ENCODE measurements at regions not wholly inside any gene's neighbourhood (a gene's known extent, or its start where the extent isn't known, plus 50 kb on each side); places are given as distances from the start of the nearest gene placed in this dataset.

- H3K4me3 ChIP-seq, result no peak overlapping the region
- no peaks in the 10 kb centered on the region for H3K27me3 ChIP-seq (replicated peaks; ENCODE audit: insufficient read depth)
- H3K36me3 ChIP-seq, result no peaks in the 10 kb centered on the region
- H3K4me1 ChIP-seq (replicated peaks), result no peaks in the 10 kb centered on the region
- TF ChIP-seq CTCF (IDR thresholded peaks at IDR 0.05), result no peak
- TF ChIP-seq POLR2A (IDR thresholded peaks at IDR 0.05), result no peak
- no peak for TF ChIP-seq POLR2AphosphoS5 (IDR thresholded peaks at IDR 0.05)
- no peak overlapping the region for H3K27ac ChIP-seq
- no peak for DNase-seq (ENCODE audit: low spot score)
- WGBS, result 36% methylated on average over 7 of the region's 7 CpGs
- intact Hi-C loops (cut with DNase I), result no loop called here
- no peaks in the 10 kb centered on the region for H3K9me3 ChIP-seq
Measured at GRCh38 chr1:239025997-239026694, 360.2 kb upstream of the CHRM3 start.

- intact Hi-C loops (cut with DNase I), result no loop called here
- no peaks in the 10 kb centered on the region for H3K27me3 ChIP-seq (replicated peaks; ENCODE audit: insufficient read depth)
- TF ChIP-seq POLR2A (IDR thresholded peaks at IDR 0.05) (no peak), POLR2AphosphoS5 (IDR thresholded peaks at IDR 0.05) (no peak), CTCF (IDR thresholded peaks at IDR 0.05) (no peak)
- H3K36me3 ChIP-seq, result no peaks in the 10 kb centered on the region
- 93% methylated on average over 7 of the region's 7 CpGs for WGBS
- no peaks in the 10 kb centered on the region for H3K9me3 ChIP-seq
- no peaks in the 10 kb centered on the region for H3K4me1 ChIP-seq (replicated peaks)
- DNase-seq (ENCODE audit: low spot score), result no peak
- H3K27ac ChIP-seq, result no peak overlapping the region
- H3K4me3 ChIP-seq, result no peak overlapping the region
Measured at GRCh38 chr1:239025223-239025622, 361.1 kb upstream of the CHRM3 start.

GRCh38 chr1:239023732-239024360 lies 362.5 kb upstream of the CHRM3 start:
- 61% methylated on average over 4 of the region's 4 CpGs for WGBS

GRCh38 chr1:239016337-239016736 lies 370.0 kb upstream of the CHRM3 start:
- Histone ChIP-seq H3K4me3 (no peak overlapping the region), H3K4me1 (replicated peaks) (no peaks in the 10 kb centered on the region), H3K27ac (no peak overlapping the region), H3K9me3 (no peaks in the 10 kb centered on the region), H3K27me3 (replicated peaks; ENCODE audit: insufficient read depth) (no peaks in the 10 kb centered on the region), H3K36me3 (no peaks in the 10 kb centered on the region)
- WGBS, result 93% methylated on average over 2 of the region's 2 CpGs
- intact Hi-C loops (cut with DNase I), result no loop called here
- no peak for TF ChIP-seq POLR2AphosphoS5 (IDR thresholded peaks at IDR 0.05)
- TF ChIP-seq CTCF (IDR thresholded peaks at IDR 0.05), result no peak
- TF ChIP-seq POLR2A (IDR thresholded peaks at IDR 0.05), result no peak
- no peak for DNase-seq (ENCODE audit: low spot score)

More at GRCh38 chr1:239023732-239024360, 362.5 kb upstream of the CHRM3 start:
- DNase-seq (ENCODE audit: low spot score), result no peak
- no peak for TF ChIP-seq POLR2AphosphoS5 (IDR thresholded peaks at IDR 0.05)
- Histone ChIP-seq H3K9me3 (no peaks in the 10 kb centered on the region), H3K4me1 (replicated peaks) (no peaks in the 10 kb centered on the region), H3K36me3 (no peaks in the 10 kb centered on the region), H3K27me3 (replicated peaks; ENCODE audit: insufficient read depth) (no peaks in the 10 kb centered on the region), H3K27ac (no peak overlapping the region), H3K4me3 (no peak overlapping the region)
- intact Hi-C loops (cut with DNase I), result no loop called here

GRCh38 chr1:239011382-239011781 lies 375.0 kb upstream of the CHRM3 start:
- no peaks in the 10 kb centered on the region for H3K27me3 ChIP-seq (replicated peaks; ENCODE audit: insufficient read depth)
- no peaks in the 10 kb centered on the region for H3K36me3 ChIP-seq
- 67% methylated on average over 1 of the region's 1 CpG for WGBS
- H3K9me3 ChIP-seq, result no peaks in the 10 kb centered on the region
- intact Hi-C loops (cut with DNase I), result no loop called here
- H3K27ac ChIP-seq, result no peak overlapping the region
- H3K4me1 ChIP-seq (replicated peaks), result no peaks in the 10 kb centered on the region
- TF ChIP-seq POLR2A (IDR thresholded peaks at IDR 0.05) (no peak), POLR2AphosphoS5 (IDR thresholded peaks at IDR 0.05) (no peak), CTCF (IDR thresholded peaks at IDR 0.05) (no peak)
- H3K4me3 ChIP-seq, result no peak overlapping the region
- no peak for DNase-seq (ENCODE audit: low spot score)
